GM18858 (cell line): ENCODE measurements at regions not wholly inside any gene's neighbourhood (a gene's known extent, or its start where the extent isn't known, plus 50 kb on each side); places are given as distances from the start of the nearest gene placed in this dataset.

Source experiments
- ATAC-seq: cut with Tn5 transposase; IDR thresholded peaks from one replicate; pipeline ENCODE4 v1.9.1; 2021; ENCODE audit not compliant: unreplicated experiment

DNA sequence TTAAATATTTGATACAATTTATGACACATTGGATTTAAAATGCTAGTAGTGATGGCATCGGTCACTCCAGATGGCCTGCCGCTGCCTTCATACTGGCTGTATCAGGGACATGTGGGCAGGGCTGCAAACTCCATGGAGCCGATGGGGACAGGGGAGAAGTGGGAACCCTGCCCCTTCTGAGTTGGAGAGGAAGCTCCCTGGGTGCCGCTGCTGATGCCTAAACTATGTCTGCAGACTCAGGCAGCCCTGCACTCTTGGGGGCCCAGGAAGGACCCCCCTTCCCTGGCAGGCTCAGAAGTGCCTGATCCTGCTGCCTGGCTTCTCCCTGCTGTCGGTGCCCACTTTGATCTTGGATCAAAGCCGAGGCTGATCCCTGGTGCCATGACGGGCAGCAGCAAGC is 1522.1 kb downstream of the OTOL1 start:
- no peak for ATAC-seq

DNA sequence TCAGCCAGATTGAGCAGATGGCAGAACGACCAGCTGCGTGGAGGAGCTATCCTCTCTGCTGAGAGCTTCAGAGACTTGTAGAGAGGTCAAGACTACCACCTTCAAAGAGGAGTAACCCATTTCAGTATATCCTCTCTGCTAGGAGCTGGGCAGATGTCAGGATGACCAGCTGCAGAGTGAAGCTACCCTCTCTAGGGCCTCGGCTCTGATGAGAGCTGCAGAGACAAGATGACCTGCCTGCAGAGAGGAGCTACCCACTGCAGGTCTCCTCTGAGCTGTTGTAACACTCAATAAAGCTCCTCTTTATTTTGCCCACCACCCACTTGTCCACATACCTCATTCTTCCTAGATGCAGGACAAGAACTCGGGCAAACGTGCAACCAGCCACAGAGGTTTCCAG is 1522.7 kb downstream of the OTOL1 start:
- no peak for ATAC-seq

DNA sequence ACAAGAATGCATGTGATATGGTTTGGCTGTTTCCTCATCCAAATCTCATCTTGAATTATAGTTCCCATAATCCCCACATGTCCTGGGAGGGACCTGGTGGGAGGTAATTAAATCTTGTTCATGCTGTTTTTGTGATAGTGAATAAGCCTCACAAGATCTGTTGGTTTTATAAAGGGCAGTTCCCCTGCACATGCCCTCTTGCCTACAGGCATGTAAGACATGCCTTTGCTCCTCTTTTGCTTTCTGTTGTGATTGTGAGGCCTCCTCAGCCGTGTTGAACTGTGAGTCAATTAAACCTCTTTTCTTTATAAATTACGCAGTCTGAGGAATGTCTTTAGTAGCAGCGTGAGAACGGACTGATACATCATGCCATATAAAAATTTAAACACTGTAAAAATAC is 1537.0 kb downstream of the OTOL1 start:
- no peak for ATAC-seq

DNA sequence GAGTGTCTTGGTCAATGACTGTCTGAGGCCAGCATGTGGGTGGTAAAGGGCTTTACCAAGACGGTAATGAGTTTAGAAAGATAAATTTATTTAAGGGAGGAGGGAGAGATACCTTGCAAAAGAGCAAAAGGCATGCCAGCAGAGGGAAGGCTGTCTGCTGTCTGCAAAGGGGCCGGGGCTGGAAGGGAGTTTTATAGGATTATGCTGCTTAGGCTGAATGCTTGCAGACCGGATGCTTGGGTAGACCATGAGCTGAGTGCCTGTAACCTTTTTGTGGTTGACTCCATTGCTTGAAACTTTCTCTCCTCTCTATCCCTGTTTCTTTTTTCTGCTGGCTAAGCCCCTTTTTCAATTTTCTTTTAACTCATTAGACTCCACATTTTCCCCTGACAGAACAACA is 1543.0 kb downstream of the OTOL1 start:
- ATAC-seq, result no peak

DNA sequence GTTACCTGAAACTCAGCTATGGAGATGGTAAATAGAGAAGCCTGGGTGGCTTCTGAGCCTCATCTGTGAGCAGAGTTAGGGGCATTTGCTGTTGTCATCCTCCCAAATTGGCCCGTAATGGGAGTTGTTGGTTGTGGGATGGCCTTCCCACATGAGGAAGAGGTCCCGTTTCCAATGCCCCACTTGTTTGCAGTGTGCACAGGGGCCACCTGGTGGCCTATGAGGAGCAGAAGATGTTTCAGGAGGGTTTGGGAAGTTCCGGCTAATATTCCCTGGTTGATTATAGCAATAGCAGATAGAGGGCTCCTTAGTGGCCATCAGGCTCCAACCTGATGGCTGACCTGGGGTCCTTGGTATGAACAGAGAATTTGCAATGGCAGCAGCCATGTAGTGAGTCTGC is 1546.5 kb downstream of the OTOL1 start:
- ATAC-seq, result no peak

DNA sequence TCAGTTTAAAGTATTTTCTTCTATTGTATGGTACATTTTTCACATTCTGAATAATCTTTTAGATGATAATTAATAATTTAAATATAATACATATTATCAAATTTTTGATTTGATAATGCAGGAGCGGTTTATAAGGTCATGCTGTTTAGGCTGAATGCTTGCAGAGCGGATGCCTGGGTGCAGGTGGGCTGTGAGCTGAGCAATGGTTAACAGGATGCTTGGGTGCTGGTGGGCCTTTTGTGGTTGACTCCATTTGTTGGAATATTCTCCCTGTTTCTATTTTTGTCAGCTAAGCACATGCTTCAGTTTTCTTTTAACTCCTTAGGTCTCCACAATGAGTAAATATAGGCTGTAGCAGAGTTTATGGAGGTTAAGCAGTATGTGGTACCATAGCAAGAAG is 1549.3 kb downstream of the OTOL1 start:
- ATAC-seq, result no peak

DNA sequence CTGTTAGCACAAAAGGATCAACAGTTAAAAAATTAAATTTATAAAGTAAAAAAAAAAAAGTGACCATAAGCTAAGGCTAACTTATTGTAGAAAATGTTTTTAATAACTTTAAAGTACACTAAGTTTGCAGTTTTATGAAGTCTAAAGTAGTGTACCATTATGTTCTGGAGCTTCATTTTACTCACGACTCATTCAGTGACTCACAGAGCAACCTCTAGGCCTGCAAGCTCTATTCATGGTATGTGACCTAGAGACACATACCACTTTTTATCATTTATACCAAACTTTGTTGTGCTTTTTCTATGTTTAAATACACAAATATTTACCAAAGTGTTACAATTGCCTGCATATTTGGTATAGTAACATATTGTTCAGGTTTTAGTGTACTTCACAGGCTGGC is 1552.3 kb downstream of the OTOL1 start:
- no peak for ATAC-seq

DNA sequence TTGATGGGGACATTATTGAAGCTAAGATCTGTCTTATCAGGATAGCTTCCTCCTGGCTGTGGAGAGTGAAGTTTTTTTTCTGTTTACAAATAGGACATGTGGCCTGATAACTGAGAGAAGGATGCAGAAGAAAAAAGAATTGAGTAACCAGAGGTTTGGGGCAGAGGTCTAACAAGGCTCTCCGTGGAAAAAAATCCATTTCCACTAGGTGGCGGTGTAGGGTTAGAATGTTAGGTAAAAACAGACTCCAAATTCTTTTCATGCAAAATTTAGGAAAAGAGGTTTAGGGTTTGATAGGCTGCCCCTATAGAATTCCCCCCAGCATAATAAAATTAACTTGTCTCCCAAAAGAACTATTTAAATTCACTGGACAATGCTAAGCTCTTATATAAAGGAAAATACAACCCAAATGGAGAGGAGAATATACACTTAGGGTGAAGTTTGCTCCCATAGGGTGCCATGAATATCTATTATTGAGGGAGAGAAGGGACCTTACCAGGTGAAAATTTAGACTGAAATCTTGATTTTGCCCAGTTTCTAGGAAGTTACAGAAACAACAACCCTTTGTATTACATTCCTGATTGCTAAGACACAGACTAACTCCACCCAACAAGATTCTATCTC is 1560.4 kb downstream of the OTOL1 start:
- ATAC-seq, result peak; percentile 58

DNA sequence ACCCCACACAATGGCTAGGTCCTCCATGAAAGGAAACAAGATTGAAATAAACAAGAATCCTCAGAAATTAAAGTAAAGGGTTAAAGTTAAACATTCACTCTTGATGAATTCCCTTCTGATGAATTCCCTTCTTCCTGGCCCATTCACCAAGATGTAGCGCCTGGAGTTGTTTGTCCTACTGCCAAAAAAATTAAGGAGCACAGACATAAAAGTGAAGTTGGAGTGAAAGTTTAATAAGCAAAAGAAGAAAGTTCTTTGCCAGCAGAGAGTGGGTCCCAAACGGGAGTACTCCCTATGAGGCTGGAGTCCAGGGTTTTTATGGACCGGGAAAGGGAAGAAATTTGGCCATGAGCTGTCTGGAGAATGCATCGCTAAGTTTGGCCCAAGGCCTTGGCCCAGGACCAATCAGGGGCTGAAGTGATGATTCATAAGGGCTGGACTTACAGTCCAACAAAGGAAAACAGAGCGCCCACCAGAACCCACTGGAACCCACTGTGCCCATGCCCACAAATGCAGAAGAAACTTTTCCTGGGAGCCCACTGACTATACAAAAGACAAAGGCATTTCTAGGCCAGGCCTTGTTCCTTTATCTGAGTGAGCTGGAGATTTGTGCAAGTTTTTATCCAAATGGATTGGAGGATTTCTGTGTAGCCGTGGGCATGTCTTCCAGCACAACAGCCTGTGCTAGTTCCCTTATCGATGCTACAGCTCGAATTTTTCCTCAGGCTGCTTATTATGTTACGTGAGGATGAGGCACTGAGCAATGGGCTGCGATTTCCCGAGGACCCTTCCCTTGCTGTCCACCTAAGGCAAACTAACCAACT is 1561.6 kb downstream of the OTOL1 start:
- ATAC-seq, result no peak

DNA sequence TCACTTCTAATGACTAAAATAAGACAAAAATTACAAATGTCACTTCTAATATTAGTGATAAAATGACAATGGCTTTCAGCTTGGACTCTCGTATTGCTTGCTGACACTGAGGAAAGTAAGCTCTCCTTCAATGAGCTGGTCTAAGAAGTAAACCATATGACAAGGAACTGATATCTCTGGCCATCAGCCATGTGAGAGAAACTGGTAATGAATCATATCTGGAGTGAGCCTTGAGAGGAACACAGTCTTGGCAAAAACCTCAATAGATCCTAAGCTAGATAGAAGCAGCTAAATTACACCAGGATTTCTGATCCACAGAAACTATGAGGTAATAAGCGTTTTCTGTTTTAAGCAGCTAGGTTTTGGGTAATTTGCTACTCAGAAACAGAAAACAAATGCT is 1575.1 kb downstream of the OTOL1 start:
- ATAC-seq, result no peak
